Retinal pigment epithelial cell (primary cell): ENCODE measurements at regions not wholly inside any gene's neighbourhood (a gene's known extent, or its start where the extent isn't known, plus 50 kb on each side); places are given as distances from the start of the nearest gene placed in this dataset.

Experiments
- DNase-seq: peaks from one replicate; pipeline ENCODE4 v3.0.0-alpha.2; 2010; ENCODE audit warnings: low read depth
- H3K4me3 ChIP-seq: 2 replicates; pipeline ENCODE4 v1.5.1; 2011; ENCODE audit warnings: mild to moderate bottlenecking, low read length, control low read depth, moderate library complexity
- TF ChIP-seq, protein P1 (sequence below): conservative IDR thresholded peaks from 2 replicates; pipeline ENCODE4 v1.5.1; 2011; ENCODE audit warnings: low read depth, low read length, control low read depth, inconsistent platforms

DNA sequence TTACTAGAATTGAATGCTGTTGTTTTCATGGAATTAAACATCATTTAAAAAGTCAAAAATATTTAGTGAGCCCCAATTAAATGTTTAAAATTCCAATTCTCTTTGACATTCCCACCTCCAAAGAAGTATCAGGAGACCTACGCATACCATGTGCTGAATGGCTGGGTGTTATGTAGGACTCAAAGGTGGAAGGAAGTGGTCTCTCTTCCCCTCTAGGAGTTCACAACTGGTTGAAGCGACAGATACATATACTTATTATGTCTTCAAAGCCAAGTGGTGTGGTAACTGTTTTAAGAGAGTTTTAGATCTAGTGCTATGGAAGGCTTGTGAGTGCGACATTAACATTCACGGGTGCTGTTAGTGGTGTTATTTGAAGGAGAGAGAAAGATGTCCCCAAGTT is 464.0 kb downstream of the ATP23 start:
- TF ChIP-seq, protein P1, sequence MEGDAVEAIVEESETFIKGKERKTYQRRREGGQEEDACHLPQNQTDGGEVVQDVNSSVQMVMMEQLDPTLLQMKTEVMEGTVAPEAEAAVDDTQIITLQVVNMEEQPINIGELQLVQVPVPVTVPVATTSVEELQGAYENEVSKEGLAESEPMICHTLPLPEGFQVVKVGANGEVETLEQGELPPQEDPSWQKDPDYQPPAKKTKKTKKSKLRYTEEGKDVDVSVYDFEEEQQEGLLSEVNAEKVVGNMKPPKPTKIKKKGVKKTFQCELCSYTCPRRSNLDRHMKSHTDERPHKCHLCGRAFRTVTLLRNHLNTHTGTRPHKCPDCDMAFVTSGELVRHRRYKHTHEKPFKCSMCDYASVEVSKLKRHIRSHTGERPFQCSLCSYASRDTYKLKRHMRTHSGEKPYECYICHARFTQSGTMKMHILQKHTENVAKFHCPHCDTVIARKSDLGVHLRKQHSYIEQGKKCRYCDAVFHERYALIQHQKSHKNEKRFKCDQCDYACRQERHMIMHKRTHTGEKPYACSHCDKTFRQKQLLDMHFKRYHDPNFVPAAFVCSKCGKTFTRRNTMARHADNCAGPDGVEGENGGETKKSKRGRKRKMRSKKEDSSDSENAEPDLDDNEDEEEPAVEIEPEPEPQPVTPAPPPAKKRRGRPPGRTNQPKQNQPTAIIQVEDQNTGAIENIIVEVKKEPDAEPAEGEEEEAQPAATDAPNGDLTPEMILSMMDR = no peak
- no peak overlapping the region for H3K4me3 ChIP-seq
- no peak for DNase-seq

DNA sequence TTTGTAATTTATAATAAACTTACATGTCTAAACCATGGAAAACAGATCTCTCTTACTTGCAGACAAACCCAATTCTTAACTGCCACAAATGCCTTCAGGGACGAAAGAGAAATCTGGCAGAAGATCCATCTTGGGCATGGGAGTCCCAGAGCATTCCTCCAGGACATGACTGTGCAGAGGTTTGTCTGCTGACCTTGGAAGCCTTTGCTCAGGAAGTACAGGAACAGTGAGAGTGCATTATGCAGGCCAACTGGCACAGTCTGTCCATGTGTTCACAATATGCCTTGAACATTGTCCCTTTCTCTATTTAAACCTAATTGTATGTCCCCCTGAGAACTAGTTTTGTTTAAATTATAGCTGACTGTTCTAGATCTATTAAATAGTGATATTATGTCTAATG is 467.1 kb downstream of the ATP23 start:
- DNase-seq = no peak
- TF ChIP-seq, protein P1 = no peak

DNA sequence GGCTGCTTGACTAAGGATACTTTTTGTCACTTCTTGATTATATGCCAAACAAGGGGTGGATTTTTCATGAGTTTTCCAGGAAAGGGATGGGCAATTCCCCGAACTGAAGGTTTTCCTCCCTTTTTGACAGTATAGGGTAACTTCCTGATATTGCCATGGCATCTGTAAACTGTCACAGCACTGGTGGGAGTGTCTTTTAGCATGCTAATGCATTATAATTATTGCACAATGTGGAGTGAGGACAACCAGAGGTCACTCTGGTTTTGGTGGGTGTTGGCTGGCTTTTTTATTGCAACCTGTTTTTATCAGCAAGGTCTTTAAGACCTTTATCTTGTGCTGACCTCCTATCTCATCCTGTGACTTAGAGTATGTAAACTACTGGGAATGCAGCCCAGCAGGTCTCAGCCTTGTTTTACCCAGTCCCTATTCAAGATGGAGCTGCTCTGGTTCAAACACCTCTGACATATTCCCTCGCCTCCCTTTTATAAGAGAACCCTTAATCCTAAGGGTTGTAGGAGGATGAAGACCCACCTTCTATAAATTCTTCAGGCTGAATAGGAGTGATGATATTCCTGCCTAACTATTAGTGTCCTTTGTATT is 471.2 kb downstream of the ATP23 start:
- no peak overlapping the region for H3K4me3 ChIP-seq
- DNase-seq = no peak
- TF ChIP-seq, protein P1 = no peak

More for the DNA sequence above, 467.1 kb downstream of the ATP23 start:
- no peak overlapping the region for H3K4me3 ChIP-seq

DNA sequence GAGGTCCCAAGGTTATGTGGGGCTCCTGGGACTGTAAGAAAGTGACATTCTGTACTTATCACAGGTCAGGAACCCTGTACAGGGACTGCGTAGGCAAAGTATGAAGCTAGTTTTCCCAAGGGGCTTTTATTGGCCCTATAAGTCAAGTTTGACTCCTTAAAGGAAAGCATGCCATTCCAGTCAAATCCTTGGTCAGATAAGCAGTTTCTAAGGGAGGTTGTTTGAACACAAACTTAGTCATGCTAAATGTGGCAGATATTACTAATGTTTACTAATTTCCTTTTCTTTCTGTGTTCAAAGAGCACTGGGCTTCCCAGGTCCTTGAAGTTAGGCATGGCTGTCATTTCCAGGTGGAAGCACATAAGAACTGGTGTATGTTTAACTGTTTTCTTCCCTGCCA is 472.4 kb downstream of the ATP23 start:
- H3K4me3 ChIP-seq = no peak overlapping the region
- TF ChIP-seq, protein P1 = no peak
- no peak for DNase-seq

DNA sequence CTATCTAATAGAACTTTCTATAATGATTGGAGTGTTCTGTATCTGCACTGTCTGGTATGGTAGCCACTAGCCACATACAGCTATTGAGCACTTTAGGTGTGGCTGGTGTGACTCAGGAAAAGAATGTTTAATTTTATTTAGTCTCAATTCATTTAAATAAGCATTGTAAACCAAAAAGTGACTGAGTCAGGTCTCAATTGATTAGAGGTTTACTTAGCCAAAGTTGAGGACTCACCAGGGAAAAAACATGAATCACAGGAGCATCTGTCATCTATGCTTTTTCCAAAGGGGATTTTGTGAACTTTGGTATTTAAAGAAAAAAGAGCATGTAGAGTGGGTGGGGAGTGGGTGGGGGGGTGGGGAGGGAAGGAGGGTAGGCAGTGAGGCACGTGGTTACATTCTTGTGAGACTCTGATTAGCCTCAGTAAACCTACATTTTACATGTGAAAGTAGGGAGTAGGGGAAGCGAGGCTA is 473.1 kb downstream of the ATP23 start:
- H3K4me3 ChIP-seq = no peak overlapping the region
- DNase-seq = no peak
- TF ChIP-seq, protein P1 = no peak

DNA sequence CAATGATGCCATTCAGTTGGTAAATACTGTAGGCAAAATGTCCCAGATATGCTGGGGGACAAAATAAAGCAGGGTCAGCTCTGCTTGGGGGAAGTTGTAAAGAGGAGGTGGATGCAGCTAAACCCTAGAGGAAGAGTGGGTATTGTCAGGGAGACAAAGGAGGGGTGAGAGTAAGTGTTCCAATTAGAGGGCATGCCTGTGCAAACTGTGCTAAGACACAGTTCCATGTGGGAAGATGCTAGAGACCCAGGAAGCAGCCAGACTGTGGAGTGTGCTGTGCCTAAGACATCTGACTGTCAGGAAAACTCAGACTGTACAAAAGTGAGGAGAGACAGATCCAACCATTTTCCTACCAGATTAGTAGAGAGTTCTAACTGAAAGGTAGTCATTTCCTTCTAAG is 474.3 kb downstream of the ATP23 start:
- TF ChIP-seq, protein P1 = no peak

DNA sequence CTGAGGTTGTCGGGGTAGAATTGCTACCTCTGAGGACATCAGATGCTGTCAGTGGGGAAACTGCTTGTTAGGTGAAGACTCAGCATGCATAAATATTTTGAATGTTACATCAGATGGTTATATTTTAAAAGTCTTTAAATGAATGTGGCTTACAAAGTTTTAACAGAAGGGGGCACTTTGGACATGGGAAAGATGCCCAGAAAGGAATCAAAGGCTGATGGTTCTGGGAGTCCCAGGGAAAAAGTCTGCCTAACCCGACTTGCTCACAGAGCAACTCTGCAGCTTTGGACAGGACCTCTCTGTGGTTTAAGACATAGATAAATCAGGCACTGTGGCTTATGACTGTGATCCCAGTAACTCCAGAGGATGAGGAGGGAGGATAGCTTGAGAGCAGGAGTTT is 474.9 kb downstream of the ATP23 start:
- DNase-seq = no peak
- TF ChIP-seq, protein P1 = peak; percentile 42

More for the DNA sequence above, 474.3 kb downstream of the ATP23 start:
- DNase-seq = no peak
- H3K4me3 ChIP-seq = no peak overlapping the region

More for the DNA sequence above, 474.9 kb downstream of the ATP23 start:
- H3K4me3 ChIP-seq = no peak overlapping the region
